Stomach (tissue), 8 donors: ENCODE measurements at regions not wholly inside any gene's neighbourhood (a gene's known extent, or its start where the extent isn't known, plus 50 kb on each side); places are given as distances from the start of the nearest gene placed in this dataset.

Source experiments
- DNase-seq, 2 donors: peaks; one replicate each; pipeline versions ENCODE4 v3.0.0 to v3.0.0-alpha.2; 2013 to 2019
- H3K27ac ChIP-seq, 5 donors: fragments of 200-600 bp in 4 of 5; sonication (generic) in 4 of 5; one replicate each; pipeline ENCODE4 v1.5.1; 2013 to 2019; ENCODE audit warnings: mild to moderate bottlenecking in 1 of 5, moderate library complexity in 1 of 5
- H3K27me3 ChIP-seq, 3 donors: fragments of 200-600 bp; sonication (generic); one replicate each; pipeline ENCODE4 v1.5.1; 2017 to 2019; ENCODE audit warnings: mixed run types in 1 of 3
- H3K36me3 ChIP-seq, 4 donors: fragments of 200-600 bp; sonication (generic); 1 replicate in 3 of 4; 2 replicates in 1 of 4; pipeline ENCODE4 v1.5.1; 2016 to 2019
- H3K4me1 ChIP-seq, 4 donors: fragments of 200-600 bp; sonication (generic); one replicate each; pipeline ENCODE4 v1.5.1; 2016 to 2019
- H3K4me3 ChIP-seq, 4 donors: fragments of 200-600 bp; sonication (generic) in 3 of 4; one replicate each; pipeline ENCODE4 v1.5.1; 2016 to 2019; ENCODE audit warnings: mild to moderate bottlenecking in 1 of 4
- H3K9me3 ChIP-seq, 4 donors: fragments of 200-600 bp; sonication (generic); one replicate each; pipeline ENCODE4 v1.5.1; 2016 to 2019
- CTCF ChIP-seq, 7 experiments: fragments of 450-650 bp in 4 of 7; fragments of 200-600 bp in 3 of 7; sonication (generic) in 3 of 7; IDR thresholded peaks; one replicate each; pipeline ENCODE4 v1.5.1; 2016 to 2019; ENCODE audit warnings: antibody characterized with exemption in 7 of 7, control low read depth in 2 of 7, mild to moderate bottlenecking in 1 of 7
- EP300 ChIP-seq: sonication (generic); formaldehyde crosslinking; IDR thresholded peaks from one replicate; pipeline ENCODE4 v1.6.1; 2017; ENCODE audit warnings: antibody characterized with exemption
- POLR2A ChIP-seq, 4 donors: fragments of 450-650 bp; IDR thresholded peaks; one replicate each; pipeline ENCODE4 v1.6.1; 2016; ENCODE audit warnings: antibody characterized with exemption in 4 of 4, control low read depth in 2 of 4, mild to moderate bottlenecking in 1 of 4, moderate library complexity in 1 of 4
- POLR2AphosphoS5 ChIP-seq, 3 donors: sonication (generic); formaldehyde crosslinking; IDR thresholded peaks; one replicate each; pipeline ENCODE4 v1.6.1; 2016; ENCODE audit warnings: antibody characterized with exemption in 3 of 3
- WGBS, 5 donors: extraction: QIAGEN DNeasy Blood & Tissue Kit in 3 of 5; methylation state at CpG; one replicate each; pipeline versions ENCODE4 v1.1.5 to v1.1.7; 2013 to 2018; 5-methylcytosine and 5-hydroxymethylcytosine counted together
- intact Hi-C: fragments of 100-400 bp; cut with DNase I; formaldehyde crosslinking; loops from one replicate; pipeline ENCODE4 v1.15.1; 2023; ENCODE audit warnings: low total_unique reads
- donor health status: healthy with polysubstance abuse.
- donor health status: Bipolar disorder and iron deficiency.
- donor health status: healthy.

GRCh38 chr2:53397085-53397484, 370.5 kb upstream of the CHAC2 start:
- H3K4me3 ChIP-seq = no peak overlapping the region
- H3K36me3 ChIP-seq = no peaks in the 10 kb centered on the region
- H3K9me3 ChIP-seq = no peaks in the 10 kb centered on the region
- TF ChIP-seq POLR2AphosphoS5 (IDR thresholded peaks at IDR 0.05) (no peak), EP300 (no peak), POLR2A (IDR thresholded peaks at IDR 0.05) (no peak)
- no peak for DNase-seq
- H3K27ac ChIP-seq = no peak overlapping the region
- H3K4me1 ChIP-seq = no peaks in the 10 kb centered on the region
- intact Hi-C loops = no loop called here
- H3K27me3 ChIP-seq = no peaks in the 10 kb centered on the region

- no peaks in the 10 kb centered on the region for H3K27me3 ChIP-seq
- H3K4me1 ChIP-seq = no peaks in the 10 kb centered on the region
- TF ChIP-seq EP300 (no peak), CTCF (IDR thresholded peaks at IDR 0.05) (no peak), POLR2AphosphoS5 (IDR thresholded peaks at IDR 0.05) (no peak), POLR2A (IDR thresholded peaks at IDR 0.05) (no peak)
- intact Hi-C loops = no loop called here
- no peak overlapping the region for H3K27ac ChIP-seq
- H3K36me3 ChIP-seq = no peaks in the 10 kb centered on the region
- peaks cover 0 to 5% (median 0%) of the 10 kb centered on the region in 4 donors for H3K9me3 ChIP-seq
- H3K4me3 ChIP-seq = no peak overlapping the region
- peak in 1 of 2 donors; percentile 1 for DNase-seq
Observed at GRCh38 chr2:53381271-53381670, 386.3 kb upstream of the CHAC2 start.

GRCh38 chr2:53379547-53379946, 388.1 kb upstream of the CHAC2 start:
- no peak for TF ChIP-seq CTCF (IDR thresholded peaks at IDR 0.05)
- no peak for TF ChIP-seq EP300
- no peak for TF ChIP-seq POLR2A (IDR thresholded peaks at IDR 0.05)
- no peak for TF ChIP-seq POLR2AphosphoS5 (IDR thresholded peaks at IDR 0.05)
- Histone ChIP-seq H3K36me3 (no peaks in the 10 kb centered on the region), H3K4me1 (no peaks in the 10 kb centered on the region), H3K4me3 (no peak overlapping the region), H3K9me3 (peaks cover 0 to 5% (median 0%) of the 10 kb centered on the region in 4 donors), H3K27ac (no peak overlapping the region), H3K27me3 (no peaks in the 10 kb centered on the region)
- intact Hi-C loops = no loop called here
- no peak for DNase-seq

GRCh38 chr2:53378791-53379190, 388.8 kb upstream of the CHAC2 start:
- TF ChIP-seq EP300 = no peak
- DNase-seq = no peak
- H3K27me3 ChIP-seq = no peaks in the 10 kb centered on the region
- H3K36me3 ChIP-seq = no peaks in the 10 kb centered on the region
- no peak overlapping the region for H3K4me3 ChIP-seq
- H3K9me3 ChIP-seq = peaks cover 0 to 5% (median 0%) of the 10 kb centered on the region in 4 donors
- no peak overlapping the region for H3K27ac ChIP-seq
- no peaks in the 10 kb centered on the region for H3K4me1 ChIP-seq
- intact Hi-C loops = no loop called here
- 59 to 77% (median 69%) methylated on average over 1 of the region's 1 CpG for WGBS, 5 donors

GRCh38 chr2:53373126-53373525, 394.5 kb upstream of the CHAC2 start:
- intact Hi-C loops = no loop called here
- no peaks in the 10 kb centered on the region for H3K27me3 ChIP-seq
- WGBS, 5 donors = 84 to 100% (median 94%) methylated on average over 1 of the region's 1 CpG

More at GRCh38 chr2:53373126-53373525, 394.5 kb upstream of the CHAC2 start:
- no peak overlapping the region for H3K27ac ChIP-seq
- no peaks in the 10 kb centered on the region for H3K36me3 ChIP-seq
- peaks cover 0 to 5% (median 0%) of the 10 kb centered on the region in 4 donors for H3K9me3 ChIP-seq
- no peak for DNase-seq
- no peak for TF ChIP-seq POLR2A (IDR thresholded peaks at IDR 0.05)
- TF ChIP-seq EP300 = no peak
- no peak for TF ChIP-seq CTCF (IDR thresholded peaks at IDR 0.05)
- TF ChIP-seq POLR2AphosphoS5 (IDR thresholded peaks at IDR 0.05) = no peak
- no peaks in the 10 kb centered on the region for H3K4me1 ChIP-seq
- no peak overlapping the region for H3K4me3 ChIP-seq
